ENCODE measurements at regions not wholly inside any gene's neighbourhood (a gene's known extent, or its start where the extent isn't known, plus 50 kb on each side); places are given as distances from the start of the nearest gene placed in this dataset.
A peak's percentile ranks its signal among the peaks of the same experiment; 100 is the strongest.

- Mint-ChIP-seq H3K27ac (no peak overlapping the region), H3K36me3 (no peaks in the 10 kb centered on the region), H3K27me3 (ENCODE audit: low read depth) (no peaks in the 10 kb centered on the region), H3K4me1 (peaks cover 4% of the 10 kb centered on the region; the same call in 1 of the 2 replicates), H3K9me3 (peaks cover 17% of the 10 kb centered on the region), H3K4me3 (no peak overlapping the region)
- ChIA-PET CTCF (no interaction called here), POLR2A (no interaction called here)
- DNase-seq (ENCODE audit: low spot score) = no peak
- ATAC-seq = no peak
- TF ChIP-seq MXD4 (CRISPR knock-in tag; IDR thresholded peaks at IDR 0.05; ENCODE audit: borderline replicate concordance) (no peak), RORB (CRISPR knock-in tag; IDR thresholded peaks at IDR 0.05) (no peak), ATF2 (CRISPR knock-in tag; IDR thresholded peaks at IDR 0.05; ENCODE audit: borderline replicate concordance, low read depth) (no peak), TP53 (CRISPR knock-in tag; IDR thresholded peaks at IDR 0.05) (no peak), ZNF138 (CRISPR knock-in tag; conservative IDR thresholded peaks at IDR 0.05) (no peak), SMAD4 (CRISPR knock-in tag; IDR thresholded peaks at IDR 0.05) (no peak), E2F1 (CRISPR knock-in tag; IDR thresholded peaks at IDR 0.05) (no peak), PREB (CRISPR knock-in tag; IDR thresholded peaks at IDR 0.05; ENCODE audit: borderline replicate concordance) (no peak), SMAD3 (CRISPR knock-in tag; IDR thresholded peaks at IDR 0.05; ENCODE audit: borderline replicate concordance) (no peak), OVOL2 (CRISPR knock-in tag; IDR thresholded peaks at IDR 0.05; ENCODE audit: borderline replicate concordance) (no peak), AFF4 (CRISPR knock-in tag; IDR thresholded peaks at IDR 0.05; ENCODE audit: borderline replicate concordance) (no peak), ZSCAN18 (CRISPR knock-in tag; IDR thresholded peaks at IDR 0.05) (no peak)
Observed at GRCh38 chr5:63602971-63603370, 359.3 kb downstream of the HTR1A start.

- H3K4me3 Mint-ChIP-seq = no peak overlapping the region
- no peak for TF ChIP-seq GTF2I (CRISPR knock-in tag; conservative IDR thresholded peaks at IDR 0.05)
- TF ChIP-seq ATF2 (CRISPR knock-in tag; IDR thresholded peaks at IDR 0.05; ENCODE audit: borderline replicate concordance, low read depth) = no peak
- peak; percentile 96 for TF ChIP-seq ZNF317 (CRISPR knock-in tag; IDR thresholded peaks at IDR 0.05; ENCODE audit: borderline replicate concordance, low read depth)
- TF ChIP-seq E2F4 (CRISPR knock-in tag; IDR thresholded peaks at IDR 0.05; ENCODE audit: borderline replicate concordance, low read depth) = no peak
- no peaks in the 10 kb centered on the region for H3K27me3 Mint-ChIP-seq (ENCODE audit: low read depth)
- no peaks in the 10 kb centered on the region for H3K4me1 Mint-ChIP-seq
- H3K36me3 Mint-ChIP-seq = 0 out of 2 replicates have a peak, but pooled peaks cover 2% of the 10 kb centered on the region
- CTCF ChIA-PET = no interaction called here
- no peak overlapping the region for H3K27ac Mint-ChIP-seq
- DNase-seq (ENCODE audit: low spot score) (no peak), ATAC-seq (no peak)
- peaks cover 20% of the 10 kb centered on the region for H3K9me3 Mint-ChIP-seq
- POLR2A ChIA-PET = no interaction called here
Observed at GRCh38 chr5:63596254-63596653, 366.0 kb downstream of the HTR1A start.
